ENCODE measurements at regions not wholly inside any gene's neighbourhood (a gene's known extent, or its start where the extent isn't known, plus 50 kb on each side); places are given as distances from the start of the nearest gene placed in this dataset.
"Not testable (repeated sequence)": the region's sequence is repeated elsewhere in the genome, so short reads cannot be mapped to it uniquely, and the experiment has no call there.

- no peak for DNase-seq (ENCODE audit: low read depth in 2 of 2)
These were observed 92.6 kb downstream of the KIF26A start for GRCh38 chr14:104230946-104231345.

- no peak for DNase-seq (ENCODE audit: low read depth in 2 of 2)
These were observed 93.7 kb downstream of the KIF26A start for GRCh38 chr14:104232070-104232484.

- not testable (repeated sequence) for DNase-seq (ENCODE audit: low read depth in 2 of 2)
These were observed 95.8 kb downstream of the KIF26A start for GRCh38 chr14:104234007-104234786.

GRCh38 chr14:104235686-104236085, 97.3 kb downstream of the KIF26A start:
- DNase-seq (ENCODE audit: low read depth in 2 of 2) = no peak

- DNase-seq (ENCODE audit: low read depth in 2 of 2) = no peak
These were observed 99.5 kb downstream of the KIF26A start for GRCh38 chr14:104237651-104238423.

GRCh38 chr14:104238424-104239184, 100.2 kb downstream of the KIF26A start:
- DNase-seq (ENCODE audit: low read depth in 2 of 2) = no peak

GRCh38 chr14:104239185-104239775, 100.9 kb downstream of the KIF26A start:
- no peak for DNase-seq (ENCODE audit: low read depth in 2 of 2)

- DNase-seq (ENCODE audit: low read depth in 2 of 2) = no peak
These were observed 101.5 kb downstream of the KIF26A start for GRCh38 chr14:104239861-104240301.

- no peak for DNase-seq (ENCODE audit: low read depth in 2 of 2)
These were observed 102.2 kb downstream of the KIF26A start for GRCh38 chr14:104240434-104241157.

- no peak for DNase-seq (ENCODE audit: low read depth in 2 of 2)
These were observed 104.8 kb downstream of the KIF26A start for GRCh38 chr14:104243200-104243599.

- DNase-seq (ENCODE audit: low read depth in 2 of 2) = no peak
These were observed 106.0 kb downstream of the KIF26A start for GRCh38 chr14:104244221-104245011.

- DNase-seq (ENCODE audit: low read depth in 2 of 2) = no peak
These were observed 106.7 kb downstream of the KIF26A start for GRCh38 chr14:104245075-104245474.

- no peak for DNase-seq (ENCODE audit: low read depth in 2 of 2)
These were observed 107.3 kb downstream of the KIF26A start for GRCh38 chr14:104245723-104246122.

GRCh38 chr14:104246401-104247335, 108.3 kb downstream of the KIF26A start:
- DNase-seq (ENCODE audit: low read depth in 2 of 2) = no peak

- no peak for DNase-seq (ENCODE audit: low read depth in 2 of 2)
These were observed 109.2 kb downstream of the KIF26A start for GRCh38 chr14:104247336-104248202.

- DNase-seq (ENCODE audit: low read depth in 2 of 2) = no peak
These were observed 110.0 kb downstream of the KIF26A start for GRCh38 chr14:104248203-104249055.

GRCh38 chr14:104249089-104249488, 110.7 kb downstream of the KIF26A start:
- DNase-seq (ENCODE audit: low read depth in 2 of 2) = no peak
